ENCODE measurements at regions not wholly inside any gene's neighbourhood (a gene's known extent, or its start where the extent isn't known, plus 50 kb on each side); places are given as distances from the start of the nearest gene placed in this dataset.

- TF ChIP-seq NFIC (IDR thresholded peaks at IDR 0.05): peak; percentile 56
- peak; percentile 77 for TF ChIP-seq CEBPB (IDR thresholded peaks at IDR 0.05)
- TF ChIP-seq TAF1 (IDR thresholded peaks at IDR 0.05; ENCODE audit: low read depth): no peak
- no peak for TF ChIP-seq CREB1 (IDR thresholded peaks at IDR 0.05; ENCODE audit: low read depth)
- TF ChIP-seq TEAD4 (IDR thresholded peaks at IDR 0.05): peak; percentile 61
- no peak for TF ChIP-seq EP300 (IDR thresholded peaks at IDR 0.05; ENCODE audit: borderline replicate concordance)
- no peak for TF ChIP-seq RAD21 (IDR thresholded peaks at IDR 0.05; ENCODE audit: low read depth)
- no peak for TF ChIP-seq YY1 (IDR thresholded peaks at IDR 0.05; ENCODE audit: low read depth)
- no peak for TF ChIP-seq FOXM1 (IDR thresholded peaks at IDR 0.05; ENCODE audit: borderline replicate concordance, low read depth)
- no peak for TF ChIP-seq ZBTB7A (IDR thresholded peaks at IDR 0.05; ENCODE audit: low read depth)
- TF ChIP-seq TCF12 (IDR thresholded peaks at IDR 0.05; ENCODE audit: low read depth): no peak
- TF ChIP-seq EGR1 (IDR thresholded peaks at IDR 0.05): no peak
Observed at GRCh38 chr7:41006306-41006995, 696.4 kb downstream of the INHBA start.

Data from Ishikawa (cell line).